ENCODE measurements at regions not wholly inside any gene's neighbourhood (a gene's known extent, or its start where the extent isn't known, plus 50 kb on each side); places are given as distances from the start of the nearest gene placed in this dataset.
A peak's percentile ranks its signal among the peaks of the same experiment; 100 is the strongest.

GRCh38 chr2:237016121-237016915 lies 69.4 kb upstream of the COPS8 start:
- DNase-seq = no peak

GRCh38 chr2:237020090-237020489 lies 65.6 kb upstream of the COPS8 start:
- DNase-seq = no peak

- no peak for DNase-seq
Measured at GRCh38 chr2:237022533-237022932, 63.2 kb upstream of the COPS8 start.

- DNase-seq = no peak
Measured at GRCh38 chr2:237024255-237024654, 61.4 kb upstream of the COPS8 start.

- DNase-seq = no peak
Measured at GRCh38 chr2:237025090-237025865, 60.4 kb upstream of the COPS8 start.

- peak; percentile 29 for DNase-seq
Measured at GRCh38 chr2:237026981-237027711, 58.5 kb upstream of the COPS8 start.

- no peak for DNase-seq
Measured at GRCh38 chr2:237027712-237028029, 58.0 kb upstream of the COPS8 start.

- DNase-seq = no peak
Measured at GRCh38 chr2:237030382-237030781, 55.3 kb upstream of the COPS8 start.

- no peak for DNase-seq
Measured at GRCh38 chr2:237033536-237034060, 52.1 kb upstream of the COPS8 start.

GRCh38 chr2:237035781-237036475 lies 49.8 kb upstream of the COPS8 start:
- no peak for DNase-seq

All from activated gamma-delta T cell treated with Interleukin-2 at 50 U/mL for 16 hours (primary cell).